Stimulated activated effector memory CD8-positive, alpha-beta T cell treated with anti-CD3 and anti-CD28 coated beads, Interleukin-12 subunit alpha, Interleukin-12 subunit beta, amount 100 ng/mL, for 72 hours (primary cell): ENCODE measurements at regions not wholly inside any gene's neighbourhood (a gene's known extent, or its start where the extent isn't known, plus 50 kb on each side); places are given as distances from the start of the nearest gene placed in this dataset.
"Not testable (repeated sequence)": the region's sequence is repeated elsewhere in the genome, so short reads cannot be mapped to it uniquely, and the experiment has no call there.

Experiments
- ATAC-seq: fragments of 150-1000 bp; cut with Tn5 transposase; 2 replicates; pipeline ENCODE4 v1.10.0; 2021
- DNase-seq, 2 donors: peaks; one replicate each; pipeline ENCODE4 v3.0.0; 2021 to 2022; ENCODE audit warnings: low spot score in 2 of 2
- H3K27ac Mint-ChIP-seq: one replicate; pipeline ENCODE4 v1.8.0; 2022; ENCODE audit warnings: mild to moderate bottlenecking, mixed read lengths
- H3K36me3 Mint-ChIP-seq: one replicate; pipeline ENCODE4 v1.8.0; 2022; ENCODE audit warnings: mild to moderate bottlenecking, mixed read lengths
- H3K4me1 Mint-ChIP-seq: one replicate; pipeline ENCODE4 v1.8.0; 2022; ENCODE audit warnings: mixed read lengths
- H3K4me3 Mint-ChIP-seq: one replicate; pipeline ENCODE4 v1.8.0; 2022; ENCODE audit warnings: mild to moderate bottlenecking, mixed read lengths
- H3K9me3 Mint-ChIP-seq: one replicate; pipeline ENCODE4 v1.8.0; 2022; ENCODE audit warnings: mixed read lengths

GRCh38 chr2:67082813-67083212 is 314.3 kb upstream of the ETAA1 start:
- Mint-ChIP-seq H3K27ac (no peak overlapping the region), H3K36me3 (no peaks in the 10 kb centered on the region), H3K4me1 (no peaks in the 10 kb centered on the region), H3K4me3 (no peak overlapping the region), H3K9me3 (peaks cover 16% of the 10 kb centered on the region)
- DNase-seq (no peak), ATAC-seq (no peak)

GRCh38 chr2:67083951-67084350 is 313.2 kb upstream of the ETAA1 start:
- H3K4me3 Mint-ChIP-seq: no peak overlapping the region
- no peaks in the 10 kb centered on the region for H3K36me3 Mint-ChIP-seq
- no peaks in the 10 kb centered on the region for H3K4me1 Mint-ChIP-seq
- H3K27ac Mint-ChIP-seq: no peak overlapping the region
- DNase-seq (no peak), ATAC-seq (no peak)
- peaks cover 25% of the 10 kb centered on the region for H3K9me3 Mint-ChIP-seq

- no peak overlapping the region for H3K4me3 Mint-ChIP-seq
- no peaks in the 10 kb centered on the region for H3K4me1 Mint-ChIP-seq
Measured at GRCh38 chr2:67085146-67085545, 312.0 kb upstream of the ETAA1 start.

GRCh38 chr2:67091681-67092080 is 305.5 kb upstream of the ETAA1 start:
- no peak overlapping the region for H3K4me3 Mint-ChIP-seq
- no peak for ATAC-seq
- no peak overlapping the region for H3K27ac Mint-ChIP-seq
- peaks cover 13% of the 10 kb centered on the region for H3K9me3 Mint-ChIP-seq
- H3K36me3 Mint-ChIP-seq: no peaks in the 10 kb centered on the region
- no peak for DNase-seq
- H3K4me1 Mint-ChIP-seq: no peaks in the 10 kb centered on the region

More at GRCh38 chr2:67085146-67085545, 312.0 kb upstream of the ETAA1 start:
- no peak for DNase-seq
- Mint-ChIP-seq H3K36me3 (no peaks in the 10 kb centered on the region), H3K27ac (no peak overlapping the region), H3K9me3 (peaks cover 23% of the 10 kb centered on the region)
- no peak for ATAC-seq

- H3K36me3 Mint-ChIP-seq: no peaks in the 10 kb centered on the region
- DNase-seq (no peak), ATAC-seq (no peak)
- H3K27ac Mint-ChIP-seq: no peak overlapping the region
- H3K4me3 Mint-ChIP-seq: no peak overlapping the region
- peaks cover 7% of the 10 kb centered on the region for H3K9me3 Mint-ChIP-seq
- no peaks in the 10 kb centered on the region for H3K4me1 Mint-ChIP-seq
Measured at GRCh38 chr2:67095121-67095520, 302.0 kb upstream of the ETAA1 start.

GRCh38 chr2:67096886-67097285 is 300.2 kb upstream of the ETAA1 start:
- Mint-ChIP-seq H3K36me3 (no peaks in the 10 kb centered on the region), H3K4me1 (no peaks in the 10 kb centered on the region), H3K4me3 (no peak overlapping the region), H3K9me3 (peaks cover 6% of the 10 kb centered on the region), H3K27ac (no peak overlapping the region)
- ATAC-seq (no peak), DNase-seq (no peak)

GRCh38 chr2:67103157-67103556 is 294.0 kb upstream of the ETAA1 start:
- DNase-seq: no peak
- H3K4me1 Mint-ChIP-seq: no peaks in the 10 kb centered on the region
- H3K27ac Mint-ChIP-seq: no peak overlapping the region
- no peak overlapping the region for H3K4me3 Mint-ChIP-seq
- H3K9me3 Mint-ChIP-seq: peaks cover 6% of the 10 kb centered on the region
- ATAC-seq: no peak
- no peaks in the 10 kb centered on the region for H3K36me3 Mint-ChIP-seq

GRCh38 chr2:67108231-67108630 is 288.9 kb upstream of the ETAA1 start:
- DNase-seq (no peak), ATAC-seq (no peak)
- no peaks in the 10 kb centered on the region for H3K4me1 Mint-ChIP-seq
- H3K4me3 Mint-ChIP-seq: no peak overlapping the region
- H3K36me3 Mint-ChIP-seq: no peaks in the 10 kb centered on the region
- no peak overlapping the region for H3K27ac Mint-ChIP-seq
- H3K9me3 Mint-ChIP-seq: peaks cover 7% of the 10 kb centered on the region

- no peak for DNase-seq
- ATAC-seq: no peak
- H3K9me3 Mint-ChIP-seq: peaks cover 3% of the 10 kb centered on the region
- H3K36me3 Mint-ChIP-seq: no peaks in the 10 kb centered on the region
- H3K4me1 Mint-ChIP-seq: no peaks in the 10 kb centered on the region
- H3K27ac Mint-ChIP-seq: no peak overlapping the region
- no peak overlapping the region for H3K4me3 Mint-ChIP-seq
Measured at GRCh38 chr2:67124531-67124930, 272.6 kb upstream of the ETAA1 start.

- Mint-ChIP-seq H3K4me1 (no peaks in the 10 kb centered on the region), H3K27ac (no peak overlapping the region), H3K36me3 (no peaks in the 10 kb centered on the region), H3K4me3 (no peak overlapping the region), H3K9me3 (no peaks in the 10 kb centered on the region)
- no peak for DNase-seq
- ATAC-seq: no peak
Measured at GRCh38 chr2:67130531-67131256, 266.4 kb upstream of the ETAA1 start.

- Mint-ChIP-seq H3K9me3 (no peaks in the 10 kb centered on the region), H3K4me1 (no peaks in the 10 kb centered on the region), H3K4me3 (no peak overlapping the region), H3K36me3 (no peaks in the 10 kb centered on the region), H3K27ac (no peak overlapping the region)
- ATAC-seq (no peak), DNase-seq (no peak)
Measured at GRCh38 chr2:67131257-67131609, 265.9 kb upstream of the ETAA1 start.

- not testable (repeated sequence) for ATAC-seq, H3K4me1 Mint-ChIP-seq, H3K9me3 Mint-ChIP-seq, H3K27ac Mint-ChIP-seq, H3K4me3 Mint-ChIP-seq, H3K36me3 Mint-ChIP-seq, DNase-seq
Measured at GRCh38 chr2:67132441-67132940, 264.6 kb upstream of the ETAA1 start.

GRCh38 chr2:67135208-67135607 is 261.9 kb upstream of the ETAA1 start:
- ATAC-seq (no peak), DNase-seq (no peak)
- Mint-ChIP-seq H3K27ac (no peak overlapping the region), H3K4me1 (no peaks in the 10 kb centered on the region), H3K9me3 (peaks cover 3% of the 10 kb centered on the region), H3K4me3 (no peak overlapping the region), H3K36me3 (no peaks in the 10 kb centered on the region)

- Mint-ChIP-seq H3K27ac (no peak overlapping the region), H3K4me3 (no peak overlapping the region), H3K36me3 (no peaks in the 10 kb centered on the region), H3K4me1 (no peaks in the 10 kb centered on the region), H3K9me3 (peaks cover 3% of the 10 kb centered on the region)
- DNase-seq: no peak
- ATAC-seq: no peak
Measured at GRCh38 chr2:67137699-67138098, 259.4 kb upstream of the ETAA1 start.

GRCh38 chr2:67142071-67142470 is 255.1 kb upstream of the ETAA1 start:
- no peak for ATAC-seq
- no peaks in the 10 kb centered on the region for H3K36me3 Mint-ChIP-seq
- H3K4me3 Mint-ChIP-seq: no peak overlapping the region
- H3K27ac Mint-ChIP-seq: no peak overlapping the region
- DNase-seq: no peak
- H3K9me3 Mint-ChIP-seq: peaks cover 3% of the 10 kb centered on the region
- no peaks in the 10 kb centered on the region for H3K4me1 Mint-ChIP-seq

- no peak for DNase-seq
- ATAC-seq: no peak
- Mint-ChIP-seq H3K36me3 (no peaks in the 10 kb centered on the region), H3K4me3 (no peak overlapping the region), H3K4me1 (no peaks in the 10 kb centered on the region), H3K9me3 (peaks cover 3% of the 10 kb centered on the region), H3K27ac (no peak overlapping the region)
Measured at GRCh38 chr2:67142741-67143140, 254.4 kb upstream of the ETAA1 start.
